ENCODE measurements at regions not wholly inside any gene's neighbourhood (a gene's known extent, or its start where the extent isn't known, plus 50 kb on each side); places are given as distances from the start of the nearest gene placed in this dataset.

- no peaks in the 10 kb centered on the region for H3K27me3 ChIP-seq (replicated peaks; ENCODE audit: control insufficient read depth, insufficient read depth, low read length)
- no peak for TF ChIP-seq CTCF (IDR thresholded peaks at IDR 0.05; ENCODE audit: insufficient read depth, low read length, poor library complexity, severe bottlenecking)
- H3K4me3 ChIP-seq (replicated peaks; ENCODE audit: low read depth, low read length) = no peak overlapping the region
- no peaks in the 10 kb centered on the region for H3K36me3 ChIP-seq (ENCODE audit: control insufficient read depth, insufficient read depth, low read length)
- no peak for DNase-seq (ENCODE audit: extremely low read depth, insufficient read length)
These were observed 285.1 kb downstream of the DTWD2 start for GRCh38 chr5:118703241-118703640.

GRCh38 chr5:118701791-118702190, 286.6 kb downstream of the DTWD2 start:
- no peak for TF ChIP-seq CTCF (IDR thresholded peaks at IDR 0.05; ENCODE audit: insufficient read depth, low read length, poor library complexity, severe bottlenecking)
- Histone ChIP-seq H3K4me3 (replicated peaks; ENCODE audit: low read depth, low read length) (no peak overlapping the region), H3K36me3 (ENCODE audit: control insufficient read depth, insufficient read depth, low read length) (no peaks in the 10 kb centered on the region), H3K27me3 (replicated peaks; ENCODE audit: control insufficient read depth, insufficient read depth, low read length) (no peaks in the 10 kb centered on the region)
- DNase-seq (ENCODE audit: extremely low read depth, insufficient read length) = no peak

GRCh38 chr5:118700510-118700909, 287.8 kb downstream of the DTWD2 start:
- DNase-seq (ENCODE audit: extremely low read depth, insufficient read length) = no peak
- no peaks in the 10 kb centered on the region for H3K36me3 ChIP-seq (ENCODE audit: control insufficient read depth, insufficient read depth, low read length)
- no peak for TF ChIP-seq CTCF (IDR thresholded peaks at IDR 0.05; ENCODE audit: insufficient read depth, low read length, poor library complexity, severe bottlenecking)
- H3K4me3 ChIP-seq (replicated peaks; ENCODE audit: low read depth, low read length) = no peak overlapping the region
- no peaks in the 10 kb centered on the region for H3K27me3 ChIP-seq (replicated peaks; ENCODE audit: control insufficient read depth, insufficient read depth, low read length)

- no peak overlapping the region for H3K4me3 ChIP-seq (replicated peaks; ENCODE audit: low read depth, low read length)
- no peak for DNase-seq (ENCODE audit: extremely low read depth, insufficient read length)
- no peaks in the 10 kb centered on the region for H3K36me3 ChIP-seq (ENCODE audit: control insufficient read depth, insufficient read depth, low read length)
- TF ChIP-seq CTCF (IDR thresholded peaks at IDR 0.05; ENCODE audit: insufficient read depth, low read length, poor library complexity, severe bottlenecking) = peak; percentile 13
- H3K27me3 ChIP-seq (replicated peaks; ENCODE audit: control insufficient read depth, insufficient read depth, low read length) = no peaks in the 10 kb centered on the region
These were observed 289.6 kb downstream of the DTWD2 start for GRCh38 chr5:118698774-118699173.

GRCh38 chr5:118696076-118696475, 292.3 kb downstream of the DTWD2 start:
- TF ChIP-seq CTCF (IDR thresholded peaks at IDR 0.05; ENCODE audit: insufficient read depth, low read length, poor library complexity, severe bottlenecking) = no peak

GRCh38 chr5:118692811-118693342, 295.5 kb downstream of the DTWD2 start:
- Histone ChIP-seq H3K27me3 (replicated peaks; ENCODE audit: control insufficient read depth, insufficient read depth, low read length) (no peaks in the 10 kb centered on the region), H3K36me3 (ENCODE audit: control insufficient read depth, insufficient read depth, low read length) (no peaks in the 10 kb centered on the region), H3K4me3 (replicated peaks; ENCODE audit: low read depth, low read length) (no peak overlapping the region)
- no peak for DNase-seq (ENCODE audit: extremely low read depth, insufficient read length)
- TF ChIP-seq CTCF (IDR thresholded peaks at IDR 0.05; ENCODE audit: insufficient read depth, low read length, poor library complexity, severe bottlenecking) = no peak

More at GRCh38 chr5:118696076-118696475, 292.3 kb downstream of the DTWD2 start:
- DNase-seq (ENCODE audit: extremely low read depth, insufficient read length) = no peak
- Histone ChIP-seq H3K27me3 (replicated peaks; ENCODE audit: control insufficient read depth, insufficient read depth, low read length) (no peaks in the 10 kb centered on the region), H3K36me3 (ENCODE audit: control insufficient read depth, insufficient read depth, low read length) (no peaks in the 10 kb centered on the region), H3K4me3 (replicated peaks; ENCODE audit: low read depth, low read length) (no peak overlapping the region)

All from GM06990 (cell line).